SJSA1 (cell line): ENCODE measurements at regions not wholly inside any gene's neighbourhood (a gene's known extent, or its start where the extent isn't known, plus 50 kb on each side); places are given as distances from the start of the nearest gene placed in this dataset.
"Not testable (repeated sequence)": the region's sequence is repeated elsewhere in the genome, so short reads cannot be mapped to it uniquely, and the experiment has no call there.

Source experiments
- DNase-seq, 2 experiments: peaks; one replicate each; pipeline ENCODE4 v3.0.0-alpha.2; 2015 to 2020; ENCODE audit warnings: low spot score in 2 of 2, low read depth in 1 of 2
- H3K27ac ChIP-seq: fragments of 250-450 bp; sonication (Bioruptor Pico); 2 replicates; pipeline ENCODE4 v1.5.1; 2020; ENCODE audit warnings: mild to moderate bottlenecking, moderate library complexity
- H3K27me3 ChIP-seq: fragments of 250-450 bp; sonication (Bioruptor Pico); replicated peaks from 2 replicates; pipeline ENCODE4 v1.5.1; 2020; ENCODE audit warnings: mild to moderate bottlenecking, moderate library complexity
- H3K36me3 ChIP-seq: fragments of 250-450 bp; sonication (Bioruptor Pico); 2 replicates; pipeline ENCODE4 v1.5.1; 2020; ENCODE audit warnings: mild to moderate bottlenecking
- H3K4me1 ChIP-seq: fragments of 250-450 bp; sonication (Bioruptor Pico); replicated peaks from 2 replicates; pipeline ENCODE4 v1.6.1; 2021; ENCODE audit warnings: mild to moderate bottlenecking
- H3K4me3 ChIP-seq: fragments of 250-450 bp; sonication (Bioruptor Pico); 2 replicates; pipeline ENCODE4 v1.5.1; 2020; ENCODE audit warnings: mild to moderate bottlenecking
- H3K9me3 ChIP-seq: fragments of 250-450 bp; sonication (Bioruptor Pico); replicated peaks from 2 replicates; pipeline ENCODE4 v1.5.1; 2020; ENCODE audit warnings: mild to moderate bottlenecking

- Histone ChIP-seq H3K4me1 (no peaks in the 10 kb centered on the region), H3K4me3 (no peak overlapping the region), H3K27me3 (no peaks in the 10 kb centered on the region), H3K27ac (no peak overlapping the region), H3K36me3 (no peaks in the 10 kb centered on the region), H3K9me3 (no peaks in the 10 kb centered on the region)
- no peak for DNase-seq
Observed at GRCh38 chrX:110944751-110945675, 149.4 kb upstream of the CHRDL1 start.

GRCh38 chrX:110944311-110944750 lies 148.7 kb upstream of the CHRDL1 start:
- Histone ChIP-seq H3K27me3 (no peaks in the 10 kb centered on the region), H3K4me1 (no peaks in the 10 kb centered on the region), H3K9me3 (no peaks in the 10 kb centered on the region), H3K27ac (no peak overlapping the region), H3K4me3 (no peak overlapping the region), H3K36me3 (no peaks in the 10 kb centered on the region)
- DNase-seq, result no peak

- H3K4me3 ChIP-seq, result no peak overlapping the region
- no peak for DNase-seq
- H3K27me3 ChIP-seq, result no peaks in the 10 kb centered on the region
- no peaks in the 10 kb centered on the region for H3K36me3 ChIP-seq
- no peaks in the 10 kb centered on the region for H3K9me3 ChIP-seq
- no peak overlapping the region for H3K27ac ChIP-seq
- H3K4me1 ChIP-seq, result no peaks in the 10 kb centered on the region
Observed at GRCh38 chrX:110941906-110942305, 146.3 kb upstream of the CHRDL1 start.

GRCh38 chrX:110938977-110939732 lies 143.5 kb upstream of the CHRDL1 start:
- Histone ChIP-seq H3K9me3 (no peaks in the 10 kb centered on the region), H3K27ac (no peak overlapping the region), H3K36me3 (no peaks in the 10 kb centered on the region), H3K4me1 (no peaks in the 10 kb centered on the region), H3K4me3 (no peak overlapping the region), H3K27me3 (no peaks in the 10 kb centered on the region)
- no peak for DNase-seq

GRCh38 chrX:110924871-110925270 lies 129.3 kb upstream of the CHRDL1 start:
- no peaks in the 10 kb centered on the region for H3K36me3 ChIP-seq
- H3K9me3 ChIP-seq, result no peaks in the 10 kb centered on the region
- no peak overlapping the region for H3K27ac ChIP-seq
- no peaks in the 10 kb centered on the region for H3K27me3 ChIP-seq
- no peak overlapping the region for H3K4me3 ChIP-seq
- H3K4me1 ChIP-seq, result no peaks in the 10 kb centered on the region
- DNase-seq, result no peak

- H3K4me1 ChIP-seq, result no peaks in the 10 kb centered on the region
- H3K36me3 ChIP-seq, result no peaks in the 10 kb centered on the region
- H3K27ac ChIP-seq, result no peak overlapping the region
- no peak overlapping the region for H3K4me3 ChIP-seq
- H3K27me3 ChIP-seq, result no peaks in the 10 kb centered on the region
- no peaks in the 10 kb centered on the region for H3K9me3 ChIP-seq
- no peak for DNase-seq
Observed at GRCh38 chrX:110920991-110921390, 125.4 kb upstream of the CHRDL1 start.

- DNase-seq, result no peak
- no peaks in the 10 kb centered on the region for H3K27me3 ChIP-seq
- no peaks in the 10 kb centered on the region for H3K36me3 ChIP-seq
Observed at GRCh38 chrX:110915570-110915969, 120.0 kb upstream of the CHRDL1 start.

GRCh38 chrX:110915111-110915510 lies 119.5 kb upstream of the CHRDL1 start:
- H3K4me3 ChIP-seq, result no peak overlapping the region
- no peak overlapping the region for H3K27ac ChIP-seq
- no peaks in the 10 kb centered on the region for H3K9me3 ChIP-seq
- no peaks in the 10 kb centered on the region for H3K27me3 ChIP-seq
- no peaks in the 10 kb centered on the region for H3K4me1 ChIP-seq
- DNase-seq, result no peak
- no peaks in the 10 kb centered on the region for H3K36me3 ChIP-seq

More at GRCh38 chrX:110915570-110915969, 120.0 kb upstream of the CHRDL1 start:
- Histone ChIP-seq H3K4me3 (no peak overlapping the region), H3K27ac (no peak overlapping the region), H3K4me1 (no peaks in the 10 kb centered on the region), H3K9me3 (no peaks in the 10 kb centered on the region)

GRCh38 chrX:110914281-110914680 lies 118.7 kb upstream of the CHRDL1 start:
- Histone ChIP-seq H3K9me3 (no peaks in the 10 kb centered on the region), H3K36me3 (no peaks in the 10 kb centered on the region), H3K27me3 (no peaks in the 10 kb centered on the region), H3K27ac (no peak overlapping the region), H3K4me3 (no peak overlapping the region), H3K4me1 (no peaks in the 10 kb centered on the region)
- no peak for DNase-seq

- H3K4me1 ChIP-seq, DNase-seq, H3K27ac ChIP-seq, H3K36me3 ChIP-seq, H3K4me3 ChIP-seq, H3K9me3 ChIP-seq, H3K27me3 ChIP-seq: not testable (repeated sequence)
Observed at GRCh38 chrX:110904747-110905146, 109.1 kb upstream of the CHRDL1 start.

GRCh38 chrX:110881971-110882370 lies 86.4 kb upstream of the CHRDL1 start:
- Histone ChIP-seq H3K27me3 (no peaks in the 10 kb centered on the region), H3K9me3 (no peaks in the 10 kb centered on the region), H3K27ac (no peak overlapping the region), H3K4me3 (no peak overlapping the region), H3K4me1 (no peaks in the 10 kb centered on the region), H3K36me3 (no peaks in the 10 kb centered on the region)
- no peak for DNase-seq

- Histone ChIP-seq H3K36me3 (no peaks in the 10 kb centered on the region), H3K4me1 (no peaks in the 10 kb centered on the region), H3K9me3 (no peaks in the 10 kb centered on the region), H3K4me3 (no peak overlapping the region), H3K27ac (no peak overlapping the region), H3K27me3 (no peaks in the 10 kb centered on the region)
- DNase-seq, result no peak
Observed at GRCh38 chrX:110877326-110877725, 81.7 kb upstream of the CHRDL1 start.

GRCh38 chrX:110871839-110872238 lies 76.2 kb upstream of the CHRDL1 start:
- DNase-seq, result no peak
- Histone ChIP-seq H3K9me3 (no peaks in the 10 kb centered on the region), H3K4me3 (no peak overlapping the region), H3K36me3 (no peaks in the 10 kb centered on the region), H3K27ac (no peak overlapping the region), H3K4me1 (no peaks in the 10 kb centered on the region), H3K27me3 (no peaks in the 10 kb centered on the region)

GRCh38 chrX:110866421-110866820 lies 70.8 kb upstream of the CHRDL1 start:
- H3K27ac ChIP-seq, result no peak overlapping the region
- no peaks in the 10 kb centered on the region for H3K36me3 ChIP-seq
- H3K4me1 ChIP-seq, result no peaks in the 10 kb centered on the region
- H3K27me3 ChIP-seq, result no peaks in the 10 kb centered on the region
- no peak overlapping the region for H3K4me3 ChIP-seq
- no peak for DNase-seq
- no peaks in the 10 kb centered on the region for H3K9me3 ChIP-seq
